ENCODE measurements at regions not wholly inside any gene's neighbourhood (a gene's known extent, or its start where the extent isn't known, plus 50 kb on each side); places are given as distances from the start of the nearest gene placed in this dataset.
A peak's percentile ranks its signal among the peaks of the same experiment; 100 is the strongest.

DNA sequence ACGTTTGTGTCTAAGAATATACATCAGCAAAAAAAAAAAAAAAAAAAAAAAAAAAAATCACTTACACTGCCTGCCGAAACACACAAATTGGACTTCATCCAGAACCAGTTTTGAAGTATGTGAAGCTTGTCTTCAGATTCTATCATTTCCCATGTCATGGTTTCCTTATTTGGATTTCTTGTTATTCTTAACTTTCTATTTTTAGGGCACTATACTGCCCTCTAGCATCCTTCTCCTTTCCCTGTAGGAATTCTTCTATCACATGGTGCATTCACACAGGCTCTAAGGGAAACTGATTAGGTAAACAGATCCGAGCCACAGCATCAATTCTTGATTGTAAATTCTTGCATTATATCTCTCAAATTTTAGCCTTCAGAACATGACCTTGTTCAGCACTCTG lies 1507.5 kb downstream of the OLFM4 start:
- Histone ChIP-seq H3K9me3 (ENCODE audit: insufficient read depth in 2 of 2, low read depth in 1 of 2, low read length in 1 of 2) (no peaks in the 10 kb centered on the region), H3K23me2 (ENCODE audit: low read depth, low read length) (no peaks in the 10 kb centered on the region), H2BK120ac (replicated peaks; ENCODE audit: low read depth, low read length) (no peak overlapping the region), H2AK5ac (ENCODE audit: low read depth, low read length) (no peak overlapping the region), H2BK20ac (ENCODE audit: low read length) (no peak overlapping the region), H2AFZ (ENCODE audit: low read length) (peak overlapping the region; percentile 13; the same call in 1 of the 2 replicates), H3K14ac (ENCODE audit: insufficient read length) (no peak overlapping the region), H3K23ac (ENCODE audit: insufficient read length) (no peak overlapping the region), H4K8ac (ENCODE audit: extremely low read depth, insufficient read depth, low read length) (no peak overlapping the region), H3K4me3 (ENCODE audit: extremely low read depth in 1 of 4, insufficient read depth in 2 of 4, low read depth in 3 of 4, low read length in 4 of 4) (no peak overlapping the region), H3K4ac (replicated peaks; ENCODE audit: insufficient read length, low read depth, low read length) (no peak overlapping the region), H2BK15ac (ENCODE audit: low read length) (no peak overlapping the region), H2BK5ac (ENCODE audit: low read depth, low read length) (no peak overlapping the region), H3K18ac (ENCODE audit: extremely low read depth, low read length) (no peak overlapping the region), H3K56ac (replicated peaks; ENCODE audit: insufficient read length, low read depth, low read length) (no peak overlapping the region), H2BK12ac (ENCODE audit: low read depth, low read length) (no peak overlapping the region), H4K20me1 (replicated peaks in 1 of 2; ENCODE audit: control insufficient read depth in 1 of 2, insufficient read depth in 2 of 2, low read length in 2 of 2) (no peaks in the 10 kb centered on the region), H4K5ac (ENCODE audit: insufficient read length, low read depth, low read length) (no peak overlapping the region), H3K4me2 (ENCODE audit: insufficient read depth in 1 of 2, low read depth in 2 of 2, low read length in 2 of 2) (no peak overlapping the region), H3K27ac (ENCODE audit: low read depth, low read length) (no peak overlapping the region), H3K79me2 (ENCODE audit: control insufficient read depth in 1 of 2, insufficient read depth in 2 of 2, low read length in 2 of 2) (no peaks in the 10 kb centered on the region), H3K27me3 (replicated peaks in 1 of 4; ENCODE audit: control insufficient read depth in 3 of 4, extremely low read depth in 1 of 4, insufficient read depth in 3 of 4, low read length in 3 of 4) (no peaks in the 10 kb centered on the region), H4K91ac (replicated peaks; ENCODE audit: insufficient read length, low read length) (no peak overlapping the region), H3K79me1 (ENCODE audit: low read depth, low read length) (no peaks in the 10 kb centered on the region), H3K36me3 (ENCODE audit: control insufficient read depth in 2 of 4, insufficient read depth in 4 of 4, low read length in 3 of 4) (no peaks in the 10 kb centered on the region), H3K9ac (replicated peaks in 1 of 4; ENCODE audit: extremely low read depth in 1 of 4, low read depth in 3 of 4, low read length in 3 of 4) (no peak overlapping the region), H3K4me1 (replicated peaks in 1 of 4; ENCODE audit: control insufficient read depth in 3 of 4, insufficient read depth in 4 of 4, low read length in 3 of 4) (no peaks in the 10 kb centered on the region; a peak in 1 of 7 replicates)
- no peak for FAIRE-seq
- 64% methylated on average over 3 of the region's 3 CpGs; no CpG with 5 or more reads in 1 of the 2 experiments for WGBS, 2 experiments (ENCODE audit: extremely low coverage in 1 of 2, insufficient coverage in 1 of 2, insufficient read length in 1 of 2, insufficient replicate concordance in 2 of 2, low coverage in 1 of 2, low lambda C conversion rate in 2 of 2, missing lambda C conversion rate in 1 of 2)
- CTCF ChIA-PET (ENCODE audit: partially characterized antibody), result interaction anchor here (1.0 to 2.5 kb wide), 3 partner anchors 33 to 38 kb away, joined by 3 to 7 read pairs (median 5); no protein-coding TSS in a partner anchor
- TF ChIP-seq POLR2A (IDR thresholded peaks at IDR 0.05; ENCODE audit: control extremely low read depth in 1 of 2, low read depth in 2 of 2, low read length in 2 of 2) (no peak), CBX5 (IDR thresholded peaks at IDR 0.05; ENCODE audit: low read depth, low read length) (no peak), RAD21 (IDR thresholded peaks at IDR 0.05 in 1 of 2, conservative IDR thresholded peaks at IDR 0.05 in 1 of 2; ENCODE audit: low read depth in 2 of 2, low read length in 2 of 2) (peak; percentile 57 to 64), TEAD4 (IDR thresholded peaks at IDR 0.05; ENCODE audit: low read depth, low read length) (0 out of 2 replicates have a peak, but pooled peaks have one; percentile 14)
- TF ChIP-seq, protein P1, sequence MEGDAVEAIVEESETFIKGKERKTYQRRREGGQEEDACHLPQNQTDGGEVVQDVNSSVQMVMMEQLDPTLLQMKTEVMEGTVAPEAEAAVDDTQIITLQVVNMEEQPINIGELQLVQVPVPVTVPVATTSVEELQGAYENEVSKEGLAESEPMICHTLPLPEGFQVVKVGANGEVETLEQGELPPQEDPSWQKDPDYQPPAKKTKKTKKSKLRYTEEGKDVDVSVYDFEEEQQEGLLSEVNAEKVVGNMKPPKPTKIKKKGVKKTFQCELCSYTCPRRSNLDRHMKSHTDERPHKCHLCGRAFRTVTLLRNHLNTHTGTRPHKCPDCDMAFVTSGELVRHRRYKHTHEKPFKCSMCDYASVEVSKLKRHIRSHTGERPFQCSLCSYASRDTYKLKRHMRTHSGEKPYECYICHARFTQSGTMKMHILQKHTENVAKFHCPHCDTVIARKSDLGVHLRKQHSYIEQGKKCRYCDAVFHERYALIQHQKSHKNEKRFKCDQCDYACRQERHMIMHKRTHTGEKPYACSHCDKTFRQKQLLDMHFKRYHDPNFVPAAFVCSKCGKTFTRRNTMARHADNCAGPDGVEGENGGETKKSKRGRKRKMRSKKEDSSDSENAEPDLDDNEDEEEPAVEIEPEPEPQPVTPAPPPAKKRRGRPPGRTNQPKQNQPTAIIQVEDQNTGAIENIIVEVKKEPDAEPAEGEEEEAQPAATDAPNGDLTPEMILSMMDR (IDR thresholded peaks at IDR 0.05; ENCODE audit: control extremely low read depth in 1 of 3, insufficient read depth in 1 of 3, low read depth in 1 of 3, low read length in 3 of 3), result peak in 2 of 3 experiments; percentile 20 to 46; a peak in 2 of 4 replicates
- no peak for DNase-seq (ENCODE audit: low read depth in 1 of 2, low spot score in 2 of 2)
- POLR2A ChIA-PET (ENCODE audit: partially characterized antibody), result no interaction called here

Measured in H1 (cell line).